Caco-2 (cell line): ENCODE measurements at regions not wholly inside any gene's neighbourhood (a gene's known extent, or its start where the extent isn't known, plus 50 kb on each side); places are given as distances from the start of the nearest gene placed in this dataset.

Experiments used
- BruUV-seq: library from RNA; stranded (reverse); fragments of 400-500 nt; replicated peaks from 2 replicates; lab custom pipeline; 2021; lab: Mats Ljungman, UMichigan
- CTCF ChIA-PET: fragments of 300-600 bp; sonication (Branson Sonifier 250); formaldehyde crosslinking; loops from one replicate; lab custom pipeline; 2022; ENCODE audit warnings: antibody characterized with exemption; lab: Charles Lee
- POLR2A ChIA-PET: fragments of 300-600 bp; sonication (Branson Sonifier 250); formaldehyde crosslinking; loops from one replicate; lab custom pipeline; 2022; ENCODE audit warnings: antibody characterized with exemption; lab: Charles Lee
- DNase-seq, 2 experiments: peaks; one replicate each; pipeline versions ENCODE4 v3.0.0 to v3.0.0-alpha.2; 2020 to 2022
- H3K27me3 ChIP-seq: replicated peaks from 2 replicates; pipeline ENCODE4 v1.6.0; 2011; ENCODE audit warnings: low read length; ENCODE audit not compliant: control insufficient read depth, insufficient read depth
- H3K36me3 ChIP-seq: 2 replicates; pipeline ENCODE4 v1.5.1; 2011; ENCODE audit warnings: low read length; ENCODE audit not compliant: control insufficient read depth, insufficient read depth
- H3K4me1 ChIP-seq: fragments of 250-450 bp; sonication (Bioruptor Pico); 2 replicates; pipeline ENCODE4 v1.5.1; 2020; ENCODE audit warnings: mild to moderate bottlenecking
- H3K4me3 ChIP-seq: 2 replicates; pipeline ENCODE4 v1.5.1; 2011; ENCODE audit warnings: low read depth, mild to moderate bottlenecking, control low read depth, low read length
- H3K9me3 ChIP-seq: fragments of 250-450 bp; sonication (Bioruptor Pico); 2 replicates; pipeline ENCODE4 v1.5.1; 2020; ENCODE audit warnings: mild to moderate bottlenecking, moderate library complexity
- H3K27ac Mint-ChIP-seq: one replicate; pipeline ENCODE4 v1.8.0; 2022; ENCODE audit warnings: mixed read lengths; ENCODE audit not compliant: unreplicated experiment
- H3K27me3 Mint-ChIP-seq: one replicate; pipeline ENCODE4 v1.8.0; 2022; ENCODE audit warnings: mixed read lengths; ENCODE audit not compliant: insufficient read depth, unreplicated experiment
- H3K36me3 Mint-ChIP-seq: one replicate; pipeline ENCODE4 v1.8.0; 2022; ENCODE audit warnings: mild to moderate bottlenecking, mixed read lengths; ENCODE audit not compliant: insufficient read depth, unreplicated experiment
- H3K4me1 Mint-ChIP-seq: one replicate; pipeline ENCODE4 v1.8.0; 2022; ENCODE audit warnings: low read depth, mixed read lengths; ENCODE audit not compliant: unreplicated experiment
- H3K4me3 Mint-ChIP-seq: one replicate; pipeline ENCODE4 v1.8.0; 2022; ENCODE audit warnings: mild to moderate bottlenecking, moderate library complexity, mixed read lengths; ENCODE audit not compliant: unreplicated experiment
- H3K9me3 Mint-ChIP-seq: one replicate; pipeline ENCODE4 v1.8.0; 2022; ENCODE audit warnings: mixed read lengths; ENCODE audit not compliant: unreplicated experiment
- intact Hi-C: fragments of 100-400 bp; cut with micrococcal nuclease; formaldehyde crosslinking; loops from one replicate; pipeline ENCODE4 v1.10.0; 2022; ENCODE audit not compliant: unreplicated experiment
- TF ChIP-seq, protein P1 (sequence below), 2 experiments: fragments of 200-600 bp in 1 of 2; IDR thresholded peaks; 1 replicate in 1 of 2; 2 replicates in 1 of 2; pipeline versions ENCODE4 v1.5.1 to v1.8.0; 2011 to 2022; ENCODE audit warnings: antibody characterized with exemption in 1 of 2, control low read depth in 1 of 2, inconsistent platforms in 1 of 2, low read depth in 1 of 2, low read length in 1 of 2, mild to moderate bottlenecking in 1 of 2, moderate library complexity in 1 of 2; ENCODE audit not compliant: insufficient read depth in 1 of 2, severe bottlenecking in 1 of 2, unreplicated experiment in 1 of 2

DNA sequence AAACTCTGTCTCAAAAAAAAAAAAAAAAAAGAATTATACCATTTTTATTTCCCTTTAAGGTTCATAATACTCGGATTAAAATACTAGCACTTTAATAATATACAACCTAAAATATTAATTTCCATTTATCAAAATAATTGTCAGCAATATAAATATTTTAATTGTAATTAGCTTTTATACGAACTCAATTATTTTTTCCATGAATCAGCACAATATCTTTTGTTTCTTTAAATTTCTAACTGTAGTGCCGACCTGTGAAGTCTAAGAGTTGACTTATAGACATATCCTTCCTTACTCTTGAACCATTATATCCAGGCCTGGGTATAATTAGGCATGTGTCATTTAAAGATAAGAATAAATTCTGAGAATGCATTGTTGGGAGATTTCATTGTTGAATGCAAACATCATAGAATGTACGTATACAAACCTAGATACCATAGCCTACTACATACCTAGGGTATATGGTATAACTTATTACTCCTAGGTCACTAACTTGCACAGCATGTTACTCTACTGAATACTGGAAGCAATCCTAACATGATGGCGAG lies 996.7 kb upstream of the TMPRSS15 start:
- no peak overlapping the region for H3K4me3 ChIP-seq
- CTCF ChIA-PET: no interaction called here
- Mint-ChIP-seq H3K4me1 (no peaks in the 10 kb centered on the region), H3K27ac (no peak overlapping the region), H3K9me3 (no peaks in the 10 kb centered on the region), H3K4me3 (no peak overlapping the region), H3K27me3 (no peaks in the 10 kb centered on the region), H3K36me3 (no peaks in the 10 kb centered on the region)
- no peaks in the 10 kb centered on the region for H3K9me3 ChIP-seq
- intact Hi-C loops: no loop called here
- TF ChIP-seq, protein P1, sequence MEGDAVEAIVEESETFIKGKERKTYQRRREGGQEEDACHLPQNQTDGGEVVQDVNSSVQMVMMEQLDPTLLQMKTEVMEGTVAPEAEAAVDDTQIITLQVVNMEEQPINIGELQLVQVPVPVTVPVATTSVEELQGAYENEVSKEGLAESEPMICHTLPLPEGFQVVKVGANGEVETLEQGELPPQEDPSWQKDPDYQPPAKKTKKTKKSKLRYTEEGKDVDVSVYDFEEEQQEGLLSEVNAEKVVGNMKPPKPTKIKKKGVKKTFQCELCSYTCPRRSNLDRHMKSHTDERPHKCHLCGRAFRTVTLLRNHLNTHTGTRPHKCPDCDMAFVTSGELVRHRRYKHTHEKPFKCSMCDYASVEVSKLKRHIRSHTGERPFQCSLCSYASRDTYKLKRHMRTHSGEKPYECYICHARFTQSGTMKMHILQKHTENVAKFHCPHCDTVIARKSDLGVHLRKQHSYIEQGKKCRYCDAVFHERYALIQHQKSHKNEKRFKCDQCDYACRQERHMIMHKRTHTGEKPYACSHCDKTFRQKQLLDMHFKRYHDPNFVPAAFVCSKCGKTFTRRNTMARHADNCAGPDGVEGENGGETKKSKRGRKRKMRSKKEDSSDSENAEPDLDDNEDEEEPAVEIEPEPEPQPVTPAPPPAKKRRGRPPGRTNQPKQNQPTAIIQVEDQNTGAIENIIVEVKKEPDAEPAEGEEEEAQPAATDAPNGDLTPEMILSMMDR (IDR thresholded peaks at IDR 0.05; ENCODE audit: insufficient read depth in 1 of 2, low read depth in 1 of 2, low read length in 1 of 2, severe bottlenecking in 1 of 2, unreplicated experiment in 1 of 2): no peak
- DNase-seq: no peak
- H3K27me3 ChIP-seq: no peaks in the 10 kb centered on the region
- no peaks in the 10 kb centered on the region for H3K36me3 ChIP-seq
- BruUV-seq: no TSS peak
- no peaks in the 10 kb centered on the region for H3K4me1 ChIP-seq
- POLR2A ChIA-PET: no interaction called here

DNA sequence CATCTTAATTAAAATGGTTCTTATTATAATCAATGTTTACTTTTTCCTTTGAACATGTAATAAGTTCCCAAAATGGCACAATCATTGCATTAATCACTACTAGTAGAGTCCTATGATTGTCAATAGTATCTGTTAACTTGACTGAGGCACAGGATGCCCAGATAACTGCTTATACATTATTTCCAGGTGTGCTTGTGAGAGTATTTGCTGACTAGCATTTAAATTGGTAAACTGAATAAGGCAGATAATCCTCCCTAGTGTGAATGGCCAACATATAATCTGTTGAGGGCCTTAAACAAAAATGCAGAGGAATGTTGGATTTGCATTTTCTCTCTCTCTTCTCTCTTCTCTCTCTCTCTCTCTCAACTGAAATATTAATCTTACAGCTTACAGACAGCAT lies 999.3 kb upstream of the TMPRSS15 start:
- Histone ChIP-seq H3K9me3 (no peaks in the 10 kb centered on the region), H3K36me3 (no peaks in the 10 kb centered on the region), H3K27me3 (no peaks in the 10 kb centered on the region), H3K4me3 (no peak overlapping the region), H3K4me1 (no peaks in the 10 kb centered on the region)
- H3K27me3 Mint-ChIP-seq: no peaks in the 10 kb centered on the region
- H3K9me3 Mint-ChIP-seq: no peaks in the 10 kb centered on the region
- H3K4me3 Mint-ChIP-seq: no peak overlapping the region
- no peaks in the 10 kb centered on the region for H3K36me3 Mint-ChIP-seq
- no peak for DNase-seq
- intact Hi-C loops: no loop called here
- ChIA-PET POLR2A (no interaction called here), CTCF (no interaction called here)
- no peak overlapping the region for H3K27ac Mint-ChIP-seq
- TF ChIP-seq, protein P1 (IDR thresholded peaks at IDR 0.05; ENCODE audit: insufficient read depth in 1 of 2, low read depth in 1 of 2, low read length in 1 of 2, severe bottlenecking in 1 of 2, unreplicated experiment in 1 of 2): no peak
- no peaks in the 10 kb centered on the region for H3K4me1 Mint-ChIP-seq
- no TSS peak for BruUV-seq

GRCh38 chr21:19405326-19405725 lies 1001.7 kb upstream of the TMPRSS15 start:
- Mint-ChIP-seq H3K9me3 (no peaks in the 10 kb centered on the region), H3K36me3 (no peaks in the 10 kb centered on the region), H3K4me1 (no peaks in the 10 kb centered on the region), H3K27me3 (no peaks in the 10 kb centered on the region), H3K27ac (no peak overlapping the region), H3K4me3 (no peak overlapping the region)
- BruUV-seq: no TSS peak
- no peaks in the 10 kb centered on the region for H3K4me1 ChIP-seq
- no peaks in the 10 kb centered on the region for H3K27me3 ChIP-seq
- H3K4me3 ChIP-seq: no peak overlapping the region
- intact Hi-C loops: no loop called here
- CTCF ChIA-PET: no interaction called here
- TF ChIP-seq, protein P1 (IDR thresholded peaks at IDR 0.05; ENCODE audit: insufficient read depth in 1 of 2, low read depth in 1 of 2, low read length in 1 of 2, severe bottlenecking in 1 of 2, unreplicated experiment in 1 of 2): no peak
- no peaks in the 10 kb centered on the region for H3K9me3 ChIP-seq
- POLR2A ChIA-PET: no interaction called here
- no peaks in the 10 kb centered on the region for H3K36me3 ChIP-seq
- no peak for DNase-seq
